T-helper 2 cell treated with Interferon-gamma antibody and Interleukin-4, amounts not matched to agents 5 μg/mL and 100 μg/mL, for 36 hours (primary cell): ENCODE measurements at regions not wholly inside any gene's neighbourhood (a gene's known extent, or its start where the extent isn't known, plus 50 kb on each side); places are given as distances from the start of the nearest gene placed in this dataset.

Experiments
- DNase-seq: peaks from one replicate; pipeline ENCODE4 v3.0.0; 2021; ENCODE audit warnings: low spot score
- H3K27ac Mint-ChIP-seq: one replicate; pipeline ENCODE4 v1.8.0; 2021; ENCODE audit warnings: mild to moderate bottlenecking, mixed read lengths
- H3K27me3 Mint-ChIP-seq: one replicate; pipeline ENCODE4 v1.8.0; 2021; ENCODE audit warnings: low read depth, mixed read lengths
- H3K36me3 Mint-ChIP-seq: one replicate; pipeline ENCODE4 v1.8.0; 2021; ENCODE audit warnings: low read depth, mixed read lengths
- H3K4me1 Mint-ChIP-seq: one replicate; pipeline ENCODE4 v1.8.0; 2021; ENCODE audit warnings: low read depth, mixed read lengths
- H3K4me3 Mint-ChIP-seq: one replicate; pipeline ENCODE4 v1.8.0; 2022; ENCODE audit warnings: mild to moderate bottlenecking, moderate library complexity, mixed read lengths
- H3K9me3 Mint-ChIP-seq: one replicate; pipeline ENCODE4 v1.8.0; 2021; ENCODE audit warnings: mixed read lengths

DNA sequence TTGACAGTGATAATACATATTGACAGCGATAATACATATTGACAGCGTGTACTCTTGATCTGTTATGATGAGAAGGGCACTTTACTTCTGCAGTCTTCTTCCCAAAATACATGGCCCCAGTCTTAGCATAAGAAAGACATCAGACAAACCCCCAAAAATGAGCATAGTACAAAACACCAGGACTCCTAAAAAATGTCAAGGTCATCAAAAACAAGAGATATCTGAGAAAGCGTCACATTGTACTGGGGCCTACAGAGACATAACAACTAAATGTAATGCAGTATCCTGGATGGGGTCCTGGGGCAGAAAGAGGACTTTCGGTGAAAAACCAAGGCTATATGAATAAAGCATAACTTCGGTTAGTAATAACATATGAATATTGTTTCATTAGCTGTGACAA, 731.5 kb upstream of the SGCG start:
- H3K27ac Mint-ChIP-seq = no peak overlapping the region
- DNase-seq = no peak
- no peaks in the 10 kb centered on the region for H3K36me3 Mint-ChIP-seq
- no peaks in the 10 kb centered on the region for H3K27me3 Mint-ChIP-seq
- H3K4me1 Mint-ChIP-seq = no peaks in the 10 kb centered on the region
- no peak overlapping the region for H3K4me3 Mint-ChIP-seq
- peaks cover 8% of the 10 kb centered on the region for H3K9me3 Mint-ChIP-seq

DNA sequence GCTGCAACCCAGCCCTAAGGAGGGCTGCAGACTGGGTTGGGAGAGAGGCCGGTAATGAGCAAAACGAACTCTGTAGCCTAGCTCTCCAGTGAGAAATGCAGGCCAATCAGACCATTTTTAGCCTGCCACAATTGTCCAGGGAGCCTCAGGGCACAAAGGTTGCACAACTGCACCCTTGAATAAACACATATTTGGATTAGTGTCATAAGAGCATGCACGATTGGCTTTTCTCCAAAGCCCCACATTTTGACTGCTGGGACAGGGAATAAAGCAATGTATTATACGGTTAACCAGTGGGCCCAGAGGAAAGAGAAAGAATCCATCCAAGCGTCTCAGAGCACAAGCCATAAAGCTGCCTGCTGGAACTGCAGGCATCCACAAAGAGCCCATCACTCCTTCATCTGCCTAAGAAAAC, 729.4 kb upstream of the SGCG start:
- no peaks in the 10 kb centered on the region for H3K27me3 Mint-ChIP-seq
- H3K9me3 Mint-ChIP-seq = peaks cover 3% of the 10 kb centered on the region
- H3K4me1 Mint-ChIP-seq = no peaks in the 10 kb centered on the region
- H3K4me3 Mint-ChIP-seq = no peak overlapping the region
- no peak overlapping the region for H3K27ac Mint-ChIP-seq
- no peaks in the 10 kb centered on the region for H3K36me3 Mint-ChIP-seq
- DNase-seq = no peak

DNA sequence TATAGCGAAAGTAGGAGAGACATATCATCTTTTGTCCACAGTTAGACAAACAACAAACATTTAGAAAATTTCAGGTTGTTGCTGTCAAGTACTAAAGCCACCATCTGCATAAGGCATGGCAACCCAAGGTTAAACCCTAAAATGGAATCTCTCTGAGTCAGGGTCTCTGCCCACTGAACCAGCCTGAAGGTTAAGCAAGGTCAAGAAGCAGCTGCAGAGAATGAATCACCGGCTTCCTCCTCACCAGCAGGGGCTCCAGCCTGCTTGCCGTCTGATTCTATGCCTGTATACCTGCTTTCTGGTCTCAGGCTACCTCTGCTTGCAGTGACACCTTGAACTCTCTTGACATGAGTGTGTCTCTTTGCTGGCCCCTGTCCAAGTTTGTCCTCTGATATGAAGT, 726.2 kb upstream of the SGCG start:
- H3K36me3 Mint-ChIP-seq = no peaks in the 10 kb centered on the region
- no peak overlapping the region for H3K4me3 Mint-ChIP-seq
- no peak overlapping the region for H3K27ac Mint-ChIP-seq
- no peaks in the 10 kb centered on the region for H3K9me3 Mint-ChIP-seq
- no peak for DNase-seq
- no peaks in the 10 kb centered on the region for H3K27me3 Mint-ChIP-seq
- no peaks in the 10 kb centered on the region for H3K4me1 Mint-ChIP-seq

DNA sequence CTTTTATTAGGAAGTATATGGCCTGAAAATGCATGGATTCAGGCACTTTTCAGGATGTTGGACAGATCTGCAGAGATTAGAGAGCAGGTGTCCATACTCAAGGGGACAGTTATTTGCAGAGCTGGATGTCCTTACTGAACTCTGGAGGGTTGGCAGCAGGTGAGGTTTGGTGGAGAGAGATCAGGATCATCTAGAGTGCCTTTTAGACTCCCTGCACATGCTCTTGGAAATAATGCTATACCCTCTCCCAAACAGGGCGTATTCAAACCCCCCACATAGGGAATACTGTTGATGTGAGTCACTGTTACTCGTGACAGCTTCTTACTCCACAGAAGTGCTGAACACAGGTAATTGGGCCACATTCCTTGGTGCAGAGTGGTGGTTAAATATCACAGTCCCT, 725.7 kb upstream of the SGCG start:
- no peaks in the 10 kb centered on the region for H3K9me3 Mint-ChIP-seq
- H3K27ac Mint-ChIP-seq = no peak overlapping the region
- no peaks in the 10 kb centered on the region for H3K36me3 Mint-ChIP-seq
- no peaks in the 10 kb centered on the region for H3K27me3 Mint-ChIP-seq
- DNase-seq = no peak
- no peaks in the 10 kb centered on the region for H3K4me1 Mint-ChIP-seq
- H3K4me3 Mint-ChIP-seq = no peak overlapping the region

DNA sequence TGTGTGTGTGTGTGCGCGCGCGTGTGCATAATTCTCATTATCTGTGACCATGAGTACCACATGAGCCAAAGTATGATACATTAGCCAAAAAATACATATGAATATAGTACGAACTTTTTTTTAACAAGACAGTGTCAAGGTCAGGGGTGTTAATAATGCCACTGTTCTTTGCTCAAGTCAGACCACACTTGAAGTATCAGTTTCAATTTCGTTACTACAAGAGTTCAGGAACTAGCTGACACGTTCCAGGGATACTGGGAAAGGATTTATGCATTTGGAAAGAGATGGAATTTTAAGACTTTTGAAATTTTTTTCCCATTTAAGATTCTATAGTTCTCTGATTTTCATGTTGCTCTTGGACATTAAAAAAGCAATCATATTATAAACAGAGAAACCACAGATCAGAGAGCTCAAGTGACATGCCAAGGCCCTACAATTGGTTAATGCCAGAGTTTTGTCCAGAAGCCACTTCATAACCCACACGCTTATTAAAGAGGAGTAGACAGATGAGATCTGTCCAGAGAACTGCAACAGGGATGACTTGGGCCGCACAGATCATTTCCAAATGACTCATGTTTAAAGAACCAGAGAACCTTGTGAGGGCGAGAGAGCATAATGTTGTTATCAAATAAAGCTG, 718.8 kb upstream of the SGCG start:
- no peak overlapping the region for H3K27ac Mint-ChIP-seq
- no peaks in the 10 kb centered on the region for H3K36me3 Mint-ChIP-seq
- H3K4me3 Mint-ChIP-seq = no peak overlapping the region
- H3K4me1 Mint-ChIP-seq = no peaks in the 10 kb centered on the region
- DNase-seq = no peak
- H3K27me3 Mint-ChIP-seq = no peaks in the 10 kb centered on the region
- no peaks in the 10 kb centered on the region for H3K9me3 Mint-ChIP-seq

DNA sequence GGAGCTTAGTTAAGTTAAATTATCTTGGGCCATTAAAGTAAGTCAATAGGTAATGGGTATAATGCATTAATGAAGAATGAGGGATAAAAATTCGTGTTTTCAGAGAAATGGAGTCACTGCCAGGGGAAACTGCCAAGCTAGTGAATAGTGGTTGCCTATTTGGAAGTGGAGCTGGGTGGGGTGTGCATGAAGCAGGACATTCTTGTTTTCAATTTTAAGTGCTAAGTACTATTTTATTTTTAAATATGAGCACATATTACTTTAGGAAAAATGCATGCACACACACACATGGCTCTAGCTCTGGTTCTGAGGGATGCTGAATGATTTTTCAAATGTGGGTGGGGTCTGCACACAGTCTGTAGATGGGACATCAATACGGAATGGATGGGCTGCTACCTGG, 717.7 kb upstream of the SGCG start:
- H3K9me3 Mint-ChIP-seq = no peaks in the 10 kb centered on the region
- no peak overlapping the region for H3K27ac Mint-ChIP-seq
- no peaks in the 10 kb centered on the region for H3K27me3 Mint-ChIP-seq
- H3K4me1 Mint-ChIP-seq = no peaks in the 10 kb centered on the region
- no peak for DNase-seq
- H3K36me3 Mint-ChIP-seq = no peaks in the 10 kb centered on the region
- no peak overlapping the region for H3K4me3 Mint-ChIP-seq

DNA sequence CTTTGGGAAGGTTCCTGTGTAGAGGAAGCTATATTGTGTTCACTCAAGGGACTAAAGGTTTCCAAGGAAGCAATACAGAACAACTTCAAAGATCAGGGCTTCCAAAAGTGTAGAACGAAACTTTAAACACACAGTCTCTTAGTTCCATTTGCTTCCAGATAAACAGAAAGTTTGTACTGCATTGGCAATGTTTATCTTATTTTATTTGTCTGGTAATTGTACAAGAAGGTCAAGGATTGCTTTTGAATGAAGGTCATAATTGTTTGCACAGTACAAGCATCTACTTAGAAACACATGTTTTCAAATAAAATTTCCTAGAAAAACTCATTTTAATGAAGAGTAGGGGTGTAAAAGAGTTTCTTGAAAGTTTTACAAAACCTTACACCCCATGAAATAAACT, 712.7 kb upstream of the SGCG start:
- Mint-ChIP-seq H3K9me3 (peaks cover 5% of the 10 kb centered on the region), H3K27ac (no peak overlapping the region), H3K27me3 (no peaks in the 10 kb centered on the region), H3K36me3 (no peaks in the 10 kb centered on the region), H3K4me1 (no peaks in the 10 kb centered on the region), H3K4me3 (no peak overlapping the region)
- no peak for DNase-seq

DNA sequence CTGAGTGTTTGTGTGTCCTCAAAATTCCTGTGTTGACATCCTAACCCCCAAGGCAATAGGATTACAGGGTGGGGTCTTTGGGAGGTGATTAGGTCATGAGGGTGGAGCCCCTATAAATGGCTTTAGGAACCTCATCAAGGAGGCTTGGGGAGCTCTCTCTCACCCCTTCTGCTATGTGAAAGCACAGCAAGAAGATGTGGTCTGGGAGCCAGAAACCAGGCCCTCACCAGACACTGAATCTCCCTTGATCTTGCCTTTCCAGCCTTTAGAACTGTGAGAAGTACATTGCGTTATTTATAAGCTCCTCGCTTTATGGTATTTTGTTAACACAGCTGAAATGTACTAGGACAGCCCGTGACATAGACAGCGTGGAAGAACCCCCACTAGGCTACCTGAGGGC, 712.0 kb upstream of the SGCG start:
- DNase-seq = no peak
- H3K27ac Mint-ChIP-seq = no peak overlapping the region
- no peaks in the 10 kb centered on the region for H3K27me3 Mint-ChIP-seq
- H3K4me1 Mint-ChIP-seq = no peaks in the 10 kb centered on the region
- peaks cover 5% of the 10 kb centered on the region for H3K9me3 Mint-ChIP-seq
- H3K36me3 Mint-ChIP-seq = no peaks in the 10 kb centered on the region
- H3K4me3 Mint-ChIP-seq = no peak overlapping the region

DNA sequence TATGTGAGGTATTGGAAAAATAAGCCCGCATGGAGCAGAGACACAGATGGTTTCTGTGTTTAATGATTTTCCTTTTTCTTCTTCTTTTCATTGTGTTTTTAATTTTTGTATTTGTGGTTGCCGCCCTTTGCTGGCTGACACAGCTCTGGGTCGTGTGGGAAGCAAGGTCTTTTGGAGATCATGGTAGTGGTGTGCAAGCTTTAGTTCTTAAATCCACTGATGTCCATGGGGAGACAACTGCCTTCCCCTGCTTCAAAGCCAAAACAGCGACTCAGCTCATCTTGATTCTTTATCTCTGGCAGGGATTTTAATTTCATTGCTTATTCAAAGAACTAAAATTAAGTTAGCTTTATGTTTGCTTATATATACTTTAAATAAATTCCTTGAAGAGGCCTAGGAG, 711.3 kb upstream of the SGCG start:
- no peak for DNase-seq
- Mint-ChIP-seq H3K4me1 (no peaks in the 10 kb centered on the region), H3K36me3 (no peaks in the 10 kb centered on the region), H3K27me3 (no peaks in the 10 kb centered on the region), H3K4me3 (no peak overlapping the region), H3K9me3 (peaks cover 5% of the 10 kb centered on the region), H3K27ac (no peak overlapping the region)

DNA sequence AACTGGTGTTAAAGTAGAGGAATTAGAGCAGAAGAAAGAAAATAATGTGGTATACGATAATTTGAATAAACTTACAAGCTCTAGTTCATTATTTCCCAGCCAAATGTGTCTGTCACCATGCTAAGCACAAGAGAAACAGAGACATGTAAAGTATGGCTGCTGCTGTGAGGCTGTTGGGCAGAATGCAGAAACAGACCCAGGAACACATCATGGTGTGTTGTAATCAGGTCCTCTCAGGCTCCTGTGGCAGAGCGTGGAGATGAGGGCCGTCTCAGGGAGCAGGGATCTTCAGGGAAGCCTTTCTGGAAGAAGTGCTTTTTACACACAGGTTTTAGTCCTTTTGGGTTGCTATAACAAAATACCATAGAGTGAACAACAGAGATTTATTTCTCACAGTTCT, 710.7 kb upstream of the SGCG start:
- DNase-seq = no peak
- no peaks in the 10 kb centered on the region for H3K27me3 Mint-ChIP-seq
- H3K9me3 Mint-ChIP-seq = peaks cover 5% of the 10 kb centered on the region

DNA sequence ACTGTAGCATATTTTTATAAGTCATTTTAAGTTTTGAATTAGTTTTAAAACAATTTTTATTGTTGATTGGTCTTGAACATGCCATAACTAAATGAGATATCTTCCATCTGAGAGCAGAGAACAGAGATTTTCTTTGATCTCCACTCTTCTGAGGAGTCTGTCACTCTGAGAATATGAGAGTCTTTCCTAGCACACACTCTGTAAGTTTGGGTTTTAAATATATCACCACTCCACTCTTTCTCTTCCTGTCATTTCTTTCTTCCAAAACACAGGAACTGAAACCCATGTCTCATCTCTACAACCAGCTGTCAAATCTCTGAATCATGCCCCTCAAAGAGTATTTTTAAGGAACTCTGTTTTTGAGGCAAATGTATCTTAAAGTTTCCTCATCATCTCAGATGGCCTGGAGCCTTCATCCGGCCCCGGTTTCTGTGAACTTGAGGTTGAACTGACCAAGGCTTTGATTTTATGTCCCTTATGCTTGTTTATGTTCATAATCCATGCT, 698.2 kb upstream of the SGCG start:
- DNase-seq = no peak
- Mint-ChIP-seq H3K4me1 (no peaks in the 10 kb centered on the region), H3K36me3 (no peaks in the 10 kb centered on the region), H3K27me3 (no peaks in the 10 kb centered on the region), H3K4me3 (no peak overlapping the region), H3K9me3 (peaks cover 7% of the 10 kb centered on the region), H3K27ac (no peak overlapping the region)

More for the DNA sequence above, 710.7 kb upstream of the SGCG start:
- Mint-ChIP-seq H3K4me1 (no peaks in the 10 kb centered on the region), H3K27ac (no peak overlapping the region), H3K4me3 (no peak overlapping the region), H3K36me3 (no peaks in the 10 kb centered on the region)

DNA sequence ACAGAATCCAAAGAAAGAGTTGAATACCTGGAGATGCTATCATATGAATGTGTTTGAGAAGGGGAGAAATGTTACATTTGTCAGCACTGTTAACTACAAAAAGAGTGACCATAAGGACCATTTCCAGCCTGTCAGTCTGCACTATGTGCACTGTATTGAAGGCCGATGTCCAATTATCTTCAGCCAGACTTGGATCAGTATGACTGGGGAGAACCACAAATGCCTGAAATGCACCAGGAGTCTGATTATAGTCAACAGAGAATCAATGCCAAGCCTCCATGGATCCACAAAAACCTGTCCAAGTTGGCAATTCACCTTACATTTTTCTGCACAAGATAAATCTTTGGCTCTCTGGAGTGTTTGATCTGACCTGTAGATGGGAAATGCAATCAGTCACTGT, 697.5 kb upstream of the SGCG start:
- H3K4me3 Mint-ChIP-seq = no peak overlapping the region
- H3K27ac Mint-ChIP-seq = no peak overlapping the region
- H3K36me3 Mint-ChIP-seq = no peaks in the 10 kb centered on the region
- H3K27me3 Mint-ChIP-seq = no peaks in the 10 kb centered on the region
- H3K9me3 Mint-ChIP-seq = peaks cover 10% of the 10 kb centered on the region
- H3K4me1 Mint-ChIP-seq = no peaks in the 10 kb centered on the region
- no peak for DNase-seq

DNA sequence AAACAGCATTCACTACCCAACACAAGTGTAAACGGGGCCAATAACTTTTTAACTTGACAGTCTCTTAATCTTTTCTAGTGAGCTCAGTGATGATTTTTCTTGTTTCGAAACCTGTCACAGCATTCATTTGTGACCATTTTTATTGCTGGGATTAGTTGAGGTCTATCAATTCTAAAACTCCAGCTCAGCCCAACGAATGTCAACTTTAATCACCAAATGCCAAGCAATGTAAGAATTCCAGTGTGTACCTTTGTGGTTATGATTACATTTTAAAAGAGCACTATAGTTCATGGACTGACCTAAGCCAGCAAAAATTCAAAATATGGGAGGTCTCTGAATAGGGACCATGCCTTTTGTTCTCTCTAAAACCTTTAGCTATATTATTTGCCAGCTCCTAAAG, 694.3 kb upstream of the SGCG start:
- H3K27ac Mint-ChIP-seq = no peak overlapping the region
- no peaks in the 10 kb centered on the region for H3K27me3 Mint-ChIP-seq
- peaks cover 6% of the 10 kb centered on the region for H3K9me3 Mint-ChIP-seq
- DNase-seq = no peak
- no peaks in the 10 kb centered on the region for H3K4me1 Mint-ChIP-seq
- H3K4me3 Mint-ChIP-seq = no peak overlapping the region
- no peaks in the 10 kb centered on the region for H3K36me3 Mint-ChIP-seq

DNA sequence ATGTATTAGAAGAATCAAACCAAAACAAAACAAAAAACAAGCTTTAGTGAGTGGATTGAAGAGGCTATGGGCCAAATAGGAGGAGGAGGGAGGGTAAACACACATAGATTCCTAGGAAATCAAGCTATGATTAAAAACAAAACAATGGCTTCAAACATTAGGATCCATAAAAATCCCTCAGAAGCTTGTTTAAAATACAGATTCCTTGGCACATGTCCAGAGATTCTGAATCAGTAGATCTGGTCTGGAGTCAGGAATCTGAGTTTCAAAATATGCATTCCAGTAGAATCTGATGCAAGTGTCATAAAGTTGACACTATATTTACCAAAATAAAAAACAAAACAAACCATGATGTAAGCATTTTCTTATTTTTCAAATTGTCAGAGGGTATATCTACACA, 692.8 kb upstream of the SGCG start:
- Mint-ChIP-seq H3K36me3 (no peaks in the 10 kb centered on the region), H3K4me3 (no peak overlapping the region), H3K9me3 (peaks cover 3% of the 10 kb centered on the region), H3K4me1 (no peaks in the 10 kb centered on the region), H3K27ac (no peak overlapping the region), H3K27me3 (no peaks in the 10 kb centered on the region)
- no peak for DNase-seq

DNA sequence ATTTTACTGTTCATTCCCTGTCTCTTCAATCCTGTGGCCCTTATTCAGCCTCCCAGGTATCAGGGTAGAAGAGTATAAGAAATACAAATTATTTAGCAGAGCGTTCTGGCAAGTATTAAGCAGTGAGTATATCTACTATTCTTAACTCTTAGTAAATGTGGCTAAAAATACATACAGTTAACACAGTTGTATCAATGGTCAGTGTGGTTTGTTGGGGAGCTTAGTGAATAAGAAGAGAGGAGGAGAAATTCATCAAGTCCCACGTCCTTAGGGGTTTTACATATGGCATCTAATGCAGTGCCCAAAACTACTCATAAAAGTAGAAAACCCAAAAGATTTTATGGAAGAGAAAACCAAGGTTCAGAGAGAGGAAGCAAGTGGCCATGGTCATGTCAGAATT, 691.0 kb upstream of the SGCG start:
- H3K27ac Mint-ChIP-seq = no peak overlapping the region

More for the DNA sequence above, 691.0 kb upstream of the SGCG start:
- DNase-seq = no peak
- Mint-ChIP-seq H3K4me3 (no peak overlapping the region), H3K4me1 (no peaks in the 10 kb centered on the region), H3K27me3 (no peaks in the 10 kb centered on the region), H3K36me3 (no peaks in the 10 kb centered on the region), H3K9me3 (peaks cover 5% of the 10 kb centered on the region)
